ENCODE measurements at regions not wholly inside any gene's neighbourhood (a gene's known extent, or its start where the extent isn't known, plus 50 kb on each side); places are given as distances from the start of the nearest gene placed in this dataset.

- no peak for TF ChIP-seq CTCF (conservative IDR thresholded peaks at IDR 0.05; ENCODE audit: low read length)
- TF ChIP-seq EZH2phosphoT487 (IDR thresholded peaks at IDR 0.05; ENCODE audit: borderline replicate concordance, low read depth, low read length) = no peak
Observed at GRCh38 chr10:78225594-78225993, 191.9 kb downstream of the RPS24 start.

Data from OCI-LY7 (cell line).